GM12891 (cell line): ENCODE measurements at regions not wholly inside any gene's neighbourhood (a gene's known extent, or its start where the extent isn't known, plus 50 kb on each side); places are given as distances from the start of the nearest gene placed in this dataset.

Experiments
- PAX5 ChIP-seq: IDR thresholded peaks from 2 replicates; pipeline ENCODE4 v1.6.1; 2011; ENCODE audit warnings: low read length, moderate library complexity, mild to moderate bottlenecking; ENCODE audit not compliant: insufficient read depth, severe bottlenecking
- POLR2A ChIP-seq: IDR thresholded peaks from 2 replicates; pipeline ENCODE4 v1.6.1; 2011; ENCODE audit warnings: low read depth, low read length, control low read depth
- POLR2AphosphoS5 ChIP-seq: IDR thresholded peaks from 2 replicates; pipeline ENCODE4 v1.6.1; 2011; ENCODE audit warnings: low read depth, low read length, control low read depth
- SPI1 ChIP-seq: IDR thresholded peaks from 2 replicates; pipeline ENCODE4 v1.6.1; 2011; ENCODE audit warnings: low read depth, low read length, control low read depth
- TAF1 ChIP-seq: IDR thresholded peaks from 2 replicates; pipeline ENCODE4 v1.6.1; 2011; ENCODE audit warnings: low read depth, low read length, control low read depth

GRCh38 chr21:39022863-39023693 is 160.2 kb downstream of the PSMG1 start:
- no peak for TF ChIP-seq POLR2A
- TF ChIP-seq POLR2AphosphoS5 = no peak
- no peak for TF ChIP-seq PAX5
- TF ChIP-seq SPI1 = no peak
- no peak for TF ChIP-seq TAF1
